ENCODE measurements at regions not wholly inside any gene's neighbourhood (a gene's known extent, or its start where the extent isn't known, plus 50 kb on each side); places are given as distances from the start of the nearest gene placed in this dataset.

DNA sequence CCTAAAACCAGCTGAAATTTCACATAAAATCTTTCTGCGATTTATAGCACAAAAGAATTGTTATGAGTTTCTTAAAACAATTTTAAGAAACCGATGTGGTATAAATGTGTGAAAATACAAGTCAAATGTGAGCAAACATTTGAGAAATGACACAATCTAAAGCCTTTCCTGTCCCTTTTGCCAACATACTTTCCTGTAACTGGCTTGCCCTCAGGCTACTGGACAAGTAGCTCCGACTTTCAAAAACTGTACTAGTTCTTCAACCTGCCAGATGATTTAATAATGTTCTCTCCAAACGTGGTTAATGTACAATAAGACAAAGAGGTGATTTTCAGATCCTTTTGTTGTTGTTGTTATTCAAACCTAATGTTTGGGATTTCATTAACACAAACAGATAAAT is 105.9 kb upstream of the ARHGEF26 start:
- intact Hi-C loops (cut with micrococcal nuclease; ENCODE audit: unreplicated experiment), result loop anchor here (5.0 kb wide), 2 partner anchors 973 to 988 kb away; no protein-coding TSS in a partner anchor
- H3K4me1 ChIP-seq (ENCODE audit: insufficient read depth, low read length, poor library complexity, severe bottlenecking), result no peaks in the 10 kb centered on the region
- H3K36me3 ChIP-seq (ENCODE audit: insufficient read depth, low read length), result no peaks in the 10 kb centered on the region
- H4K20me1 ChIP-seq (ENCODE audit: insufficient read depth, low read length), result no peaks in the 10 kb centered on the region
- TF ChIP-seq EZH2phosphoT487 (IDR thresholded peaks at IDR 0.05; ENCODE audit: borderline replicate concordance, low read depth, low read length), result no peak
- TF ChIP-seq, protein P1, sequence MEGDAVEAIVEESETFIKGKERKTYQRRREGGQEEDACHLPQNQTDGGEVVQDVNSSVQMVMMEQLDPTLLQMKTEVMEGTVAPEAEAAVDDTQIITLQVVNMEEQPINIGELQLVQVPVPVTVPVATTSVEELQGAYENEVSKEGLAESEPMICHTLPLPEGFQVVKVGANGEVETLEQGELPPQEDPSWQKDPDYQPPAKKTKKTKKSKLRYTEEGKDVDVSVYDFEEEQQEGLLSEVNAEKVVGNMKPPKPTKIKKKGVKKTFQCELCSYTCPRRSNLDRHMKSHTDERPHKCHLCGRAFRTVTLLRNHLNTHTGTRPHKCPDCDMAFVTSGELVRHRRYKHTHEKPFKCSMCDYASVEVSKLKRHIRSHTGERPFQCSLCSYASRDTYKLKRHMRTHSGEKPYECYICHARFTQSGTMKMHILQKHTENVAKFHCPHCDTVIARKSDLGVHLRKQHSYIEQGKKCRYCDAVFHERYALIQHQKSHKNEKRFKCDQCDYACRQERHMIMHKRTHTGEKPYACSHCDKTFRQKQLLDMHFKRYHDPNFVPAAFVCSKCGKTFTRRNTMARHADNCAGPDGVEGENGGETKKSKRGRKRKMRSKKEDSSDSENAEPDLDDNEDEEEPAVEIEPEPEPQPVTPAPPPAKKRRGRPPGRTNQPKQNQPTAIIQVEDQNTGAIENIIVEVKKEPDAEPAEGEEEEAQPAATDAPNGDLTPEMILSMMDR (conservative IDR thresholded peaks at IDR 0.05; ENCODE audit: low read length), result no peak
- ChIA-PET CTCF (ENCODE audit: unreplicated experiment) (no interaction called here), POLR2A (no interaction called here)
- DNase-seq (ENCODE audit: low spot score), result no peak
- H2AFZ ChIP-seq (ENCODE audit: low read length), result no peak overlapping the region
- H3K9me2 ChIP-seq (ENCODE audit: insufficient read depth, low read length), result no peaks in the 10 kb centered on the region
- BruUV-seq (replicated peaks), result no TSS peak
- H3K4me3 ChIP-seq (ENCODE audit: low read depth, low read length, poor library complexity, severe bottlenecking), result no peak overlapping the region
- H3K27ac ChIP-seq (ENCODE audit: low read depth, low read length, poor library complexity, severe bottlenecking), result no peak overlapping the region
- H3K79me2 ChIP-seq (ENCODE audit: insufficient read depth, low read depth, low read length), result no peaks in the 10 kb centered on the region
- no peak overlapping the region for H3K4me2 ChIP-seq (ENCODE audit: low read length)
- H3K9me3 ChIP-seq (ENCODE audit: low read length), result no peaks in the 10 kb centered on the region

DNA sequence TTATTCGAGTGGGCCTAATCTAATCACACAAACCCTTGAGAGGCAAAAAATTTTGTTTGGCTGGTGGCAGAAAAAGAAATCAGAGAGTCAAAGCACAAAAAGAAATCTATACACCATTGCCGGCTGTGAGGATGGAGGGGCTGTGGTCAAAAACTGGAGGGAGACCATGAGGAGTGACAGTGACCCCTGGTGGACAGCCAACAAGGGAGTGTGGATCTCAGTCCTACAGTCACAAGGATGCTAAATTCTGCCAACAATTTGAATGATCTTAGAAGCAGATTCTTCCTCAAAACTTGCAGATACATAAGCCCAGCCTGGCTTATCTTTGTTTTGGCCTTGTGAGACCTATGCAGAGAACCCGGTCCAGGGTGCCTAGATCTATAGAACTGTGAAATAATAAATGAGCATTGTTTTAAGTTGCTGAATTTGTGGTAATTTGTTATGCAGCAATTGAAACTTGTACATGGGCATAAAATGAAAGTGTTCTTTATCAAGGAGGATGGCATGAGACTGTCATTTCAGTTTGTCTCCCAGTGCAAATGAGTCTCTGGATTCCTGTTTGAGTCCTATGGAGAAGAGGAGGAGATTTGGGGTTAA is 103.0 kb upstream of the ARHGEF26 start:
- no peak overlapping the region for H3K27ac ChIP-seq (ENCODE audit: low read depth, low read length, poor library complexity, severe bottlenecking)
- POLR2A ChIA-PET, result interaction anchor here (0.6 kb wide), 1 partner anchor 1020 kb away, joined by 3 read pairs; no protein-coding TSS in a partner anchor
- CTCF ChIA-PET (ENCODE audit: unreplicated experiment), result no interaction called here
- no peak overlapping the region for H3K4me3 ChIP-seq (ENCODE audit: low read depth, low read length, poor library complexity, severe bottlenecking)
- no peak overlapping the region for H3K4me2 ChIP-seq (ENCODE audit: low read length)
- intact Hi-C loops (cut with micrococcal nuclease; ENCODE audit: unreplicated experiment), result loop anchor here (5.0 kb wide), 2 partner anchors 976 to 991 kb away; no protein-coding TSS in a partner anchor
- TF ChIP-seq, protein P1 (conservative IDR thresholded peaks at IDR 0.05; ENCODE audit: low read length), result peak; percentile 82
- no peak for TF ChIP-seq EZH2phosphoT487 (IDR thresholded peaks at IDR 0.05; ENCODE audit: borderline replicate concordance, low read depth, low read length)
- H3K4me1 ChIP-seq (ENCODE audit: insufficient read depth, low read length, poor library complexity, severe bottlenecking), result no peaks in the 10 kb centered on the region
- H3K9me2 ChIP-seq (ENCODE audit: insufficient read depth, low read length), result no peaks in the 10 kb centered on the region
- no peaks in the 10 kb centered on the region for H3K9me3 ChIP-seq (ENCODE audit: low read length)
- peak; percentile 51 for DNase-seq (ENCODE audit: low spot score)
- H4K20me1 ChIP-seq (ENCODE audit: insufficient read depth, low read length), result no peaks in the 10 kb centered on the region
- H3K36me3 ChIP-seq (ENCODE audit: insufficient read depth, low read length), result no peaks in the 10 kb centered on the region
- H3K79me2 ChIP-seq (ENCODE audit: insufficient read depth, low read depth, low read length), result no peaks in the 10 kb centered on the region
- H2AFZ ChIP-seq (ENCODE audit: low read length), result no peak overlapping the region
- no TSS peak for BruUV-seq (replicated peaks)

DNA sequence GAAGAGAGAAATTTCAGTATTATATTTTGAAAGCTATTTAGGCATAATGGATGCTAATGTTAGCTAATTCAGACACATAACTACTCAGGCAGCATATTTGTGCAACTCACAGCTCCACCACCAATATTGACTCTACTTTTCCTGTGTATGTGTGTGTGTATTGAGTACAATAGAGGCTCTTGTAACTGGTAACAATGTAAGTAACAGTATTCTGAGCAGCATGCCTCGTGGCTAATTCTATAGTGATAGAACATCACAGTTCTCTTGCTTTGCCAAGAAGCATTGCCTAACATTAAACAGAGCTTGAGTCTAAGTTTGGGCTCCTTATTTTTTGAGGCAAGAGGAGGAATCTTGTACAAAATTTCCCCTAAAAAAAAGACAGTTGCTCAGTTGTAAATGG is 98.6 kb upstream of the ARHGEF26 start:
- no peaks in the 10 kb centered on the region for H3K79me2 ChIP-seq (ENCODE audit: insufficient read depth, low read depth, low read length)
- ChIA-PET CTCF (ENCODE audit: unreplicated experiment) (no interaction called here), POLR2A (no interaction called here)
- H3K36me3 ChIP-seq (ENCODE audit: insufficient read depth, low read length), result no peaks in the 10 kb centered on the region
- no peak for DNase-seq (ENCODE audit: low spot score)
- no peaks in the 10 kb centered on the region for H3K9me3 ChIP-seq (ENCODE audit: low read length)
- H3K4me3 ChIP-seq (ENCODE audit: low read depth, low read length, poor library complexity, severe bottlenecking), result no peak overlapping the region
- H2AFZ ChIP-seq (ENCODE audit: low read length), result no peak overlapping the region
- intact Hi-C loops (cut with micrococcal nuclease; ENCODE audit: unreplicated experiment), result no loop called here
- H3K9me2 ChIP-seq (ENCODE audit: insufficient read depth, low read length), result no peaks in the 10 kb centered on the region
- H3K27ac ChIP-seq (ENCODE audit: low read depth, low read length, poor library complexity, severe bottlenecking), result no peak overlapping the region
- no peaks in the 10 kb centered on the region for H3K4me1 ChIP-seq (ENCODE audit: insufficient read depth, low read length, poor library complexity, severe bottlenecking)
- no TSS peak for BruUV-seq (replicated peaks)
- no peaks in the 10 kb centered on the region for H4K20me1 ChIP-seq (ENCODE audit: insufficient read depth, low read length)
- no peak overlapping the region for H3K4me2 ChIP-seq (ENCODE audit: low read length)
- TF ChIP-seq, protein P1 (conservative IDR thresholded peaks at IDR 0.05; ENCODE audit: low read length), result no peak
- TF ChIP-seq EZH2phosphoT487 (IDR thresholded peaks at IDR 0.05; ENCODE audit: borderline replicate concordance, low read depth, low read length), result no peak
